HG02588 (cell line): ENCODE measurements at regions not wholly inside any gene's neighbourhood (a gene's known extent, or its start where the extent isn't known, plus 50 kb on each side); places are given as distances from the start of the nearest gene placed in this dataset.
"Not testable (repeated sequence)": the region's sequence is repeated elsewhere in the genome, so short reads cannot be mapped to it uniquely, and the experiment has no call there.

Source experiments
- ATAC-seq: cut with Tn5 transposase; IDR thresholded peaks from one replicate; pipeline ENCODE4 v1.9.1; 2021; ENCODE audit warnings: mild to moderate bottlenecking, moderate library complexity; ENCODE audit not compliant: unreplicated experiment

GRCh38 chr6:150299873-150300485 is 68.8 kb upstream of the IYD start:
- ATAC-seq: no peak

- ATAC-seq: peak; percentile 78
Observed at GRCh38 chr6:150301846-150302519, 66.8 kb upstream of the IYD start.

- ATAC-seq: no peak
Observed at GRCh38 chr6:150302520-150303176, 66.2 kb upstream of the IYD start.

GRCh38 chr6:150303256-150303655 is 65.6 kb upstream of the IYD start:
- no peak for ATAC-seq

- ATAC-seq: no peak
Observed at GRCh38 chr6:150304429-150304828, 64.4 kb upstream of the IYD start.

- no peak for ATAC-seq
Observed at GRCh38 chr6:150306290-150306689, 62.5 kb upstream of the IYD start.

GRCh38 chr6:150307520-150307919 is 61.3 kb upstream of the IYD start:
- ATAC-seq: no peak

GRCh38 chr6:150308812-150309645 is 59.8 kb upstream of the IYD start:
- no peak for ATAC-seq

- ATAC-seq: no peak
Observed at GRCh38 chr6:150310539-150310938, 58.3 kb upstream of the IYD start.

- not testable (repeated sequence) for ATAC-seq
Observed at GRCh38 chr6:150311149-150311944, 57.5 kb upstream of the IYD start.

- no peak for ATAC-seq
Observed at GRCh38 chr6:150312395-150312794, 56.4 kb upstream of the IYD start.

- ATAC-seq: no peak
Observed at GRCh38 chr6:150312844-150313584, 55.8 kb upstream of the IYD start.

GRCh38 chr6:150313781-150314180 is 55.0 kb upstream of the IYD start:
- ATAC-seq: no peak

GRCh38 chr6:150314230-150315188 is 54.3 kb upstream of the IYD start:
- no peak for ATAC-seq

GRCh38 chr6:150315626-150316025 is 53.2 kb upstream of the IYD start:
- no peak for ATAC-seq

GRCh38 chr6:150316936-150317335 is 51.9 kb upstream of the IYD start:
- no peak for ATAC-seq
